Skeletal muscle tissue (tissue), 3 donors: ENCODE measurements at regions not wholly inside any gene's neighbourhood (a gene's known extent, or its start where the extent isn't known, plus 50 kb on each side); places are given as distances from the start of the nearest gene placed in this dataset.

ENCODE experiments used
- H3K27ac ChIP-seq: one replicate; pipeline ENCODE4 v1.7.0; 2013; ENCODE audit warnings: mild to moderate bottlenecking, low read depth, low read length, inconsistent platforms
- H3K27me3 ChIP-seq, 3 donors: one replicate each; pipeline ENCODE4 v1.7.0; 2013; ENCODE audit warnings: low read length in 3 of 3; ENCODE audit not compliant: control insufficient read depth in 3 of 3, insufficient read depth in 3 of 3
- H3K36me3 ChIP-seq, 3 donors: one replicate each; pipeline ENCODE4 v1.7.0; 2013; ENCODE audit warnings: low read length in 3 of 3; ENCODE audit not compliant: control insufficient read depth in 3 of 3, insufficient read depth in 3 of 3
- H3K4me1 ChIP-seq, 3 donors: one replicate each; pipeline ENCODE4 v1.7.0; 2013; ENCODE audit warnings: low read length in 3 of 3, mild to moderate bottlenecking in 3 of 3; ENCODE audit not compliant: control insufficient read depth in 3 of 3, insufficient read depth in 3 of 3
- H3K4me3 ChIP-seq, 3 donors: one replicate each; pipeline ENCODE4 v1.7.0; 2013; ENCODE audit warnings: low read length in 3 of 3
- H3K9ac ChIP-seq, 3 donors: one replicate each; pipeline ENCODE4 v1.7.0; 2013; ENCODE audit warnings: low read length in 3 of 3, mild to moderate bottlenecking in 3 of 3, moderate library complexity in 2 of 3, low read depth in 1 of 3
- H3K9me3 ChIP-seq, 3 donors: one replicate each; pipeline ENCODE4 v1.7.0; 2013; ENCODE audit warnings: low read length in 3 of 3; ENCODE audit not compliant: control insufficient read depth in 3 of 3
- donor health status: Osteomylitis.

DNA sequence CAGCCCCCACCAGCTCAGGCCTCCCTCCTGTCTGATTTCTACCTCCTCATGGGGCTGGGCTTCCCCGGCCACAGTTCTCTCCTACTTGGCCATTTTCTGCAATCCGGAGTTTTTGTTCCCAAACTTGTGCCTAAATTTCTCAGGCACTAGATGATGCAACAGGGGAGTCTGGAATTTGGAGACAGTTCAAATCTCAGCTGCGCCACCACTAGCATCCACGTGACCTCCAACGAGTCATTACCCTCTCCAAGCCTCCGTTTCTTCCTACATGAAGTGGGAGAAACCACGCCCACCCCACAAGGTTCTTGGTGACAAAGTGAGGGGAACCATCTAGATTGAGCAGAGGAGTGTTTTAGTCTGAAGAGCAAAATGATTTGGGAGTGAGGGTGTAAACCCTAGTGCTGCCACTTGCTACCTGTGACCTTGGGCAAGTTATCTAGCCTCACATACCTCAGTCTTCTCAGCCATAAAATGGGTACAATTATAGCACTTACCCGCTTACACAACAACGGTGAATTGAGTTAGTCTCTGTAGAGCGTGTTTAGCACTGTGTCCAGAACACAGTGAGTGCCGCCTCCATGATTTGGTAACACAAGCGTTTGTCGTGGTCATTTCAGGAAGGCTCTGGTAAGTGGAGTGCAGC lies 61.4 kb upstream of the ASAP2 start:
- Histone ChIP-seq H3K36me3 (no peaks in the 10 kb centered on the region), H3K9ac (no peak overlapping the region), H3K4me3 (no peak overlapping the region), H3K27me3 (peaks cover 0 to 6% (median 4%) of the 10 kb centered on the region in 3 donors), H3K9me3 (no peaks in the 10 kb centered on the region), H3K27ac (no peak overlapping the region), H3K4me1 (peaks cover 11 to 16% (median 12%) of the 10 kb centered on the region in 3 donors)

DNA sequence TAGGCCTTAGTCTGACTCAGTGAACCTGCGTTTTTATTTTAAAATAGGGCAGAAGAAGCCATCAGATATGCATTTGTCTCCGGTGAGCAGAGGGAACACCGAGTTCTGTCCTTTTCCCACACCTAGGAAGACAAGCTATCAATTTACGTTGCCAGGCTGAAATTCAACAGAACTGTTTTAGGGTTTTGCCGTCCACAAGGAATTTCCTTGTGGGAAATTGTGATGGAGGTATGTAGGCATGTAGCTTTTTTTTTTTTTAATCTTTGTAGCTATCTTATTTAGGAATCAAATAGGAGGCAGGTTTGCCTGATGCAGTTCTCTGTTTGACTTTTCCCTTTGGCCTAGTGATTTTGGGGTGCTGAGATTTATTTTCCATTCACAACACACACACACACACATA lies 62.0 kb upstream of the ASAP2 start:
- Histone ChIP-seq H3K9ac (no peak overlapping the region), H3K36me3 (no peaks in the 10 kb centered on the region), H3K27ac (no peak overlapping the region), H3K4me3 (no peak overlapping the region), H3K27me3 (peaks cover 0 to 6% (median 4%) of the 10 kb centered on the region in 3 donors), H3K4me1 (peaks cover 11 to 19% (median 12%) of the 10 kb centered on the region in 3 donors), H3K9me3 (no peaks in the 10 kb centered on the region)

DNA sequence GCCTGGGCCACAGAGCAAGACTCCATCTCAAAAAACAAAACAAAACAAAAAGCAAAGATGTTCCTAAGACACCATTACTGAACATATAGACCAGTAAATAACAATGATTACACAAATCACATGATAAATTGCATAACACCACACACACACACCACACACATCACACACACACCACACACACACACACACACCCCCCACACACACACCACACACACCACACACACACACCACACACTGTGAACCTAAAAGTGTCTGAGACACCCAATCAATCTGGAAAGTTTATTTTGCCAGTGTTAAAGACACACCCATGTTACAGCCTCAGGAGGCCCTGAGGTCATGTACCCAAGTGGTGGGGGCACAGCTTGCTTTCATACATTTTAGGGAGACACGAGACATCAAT lies 62.6 kb upstream of the ASAP2 start:
- Histone ChIP-seq H3K4me3 (no peak overlapping the region), H3K27me3 (peaks cover 0 to 6% (median 4%) of the 10 kb centered on the region in 3 donors), H3K4me1 (peaks cover 11 to 20% (median 11%) of the 10 kb centered on the region in 3 donors), H3K9me3 (no peaks in the 10 kb centered on the region), H3K9ac (no peak overlapping the region), H3K27ac (no peak overlapping the region), H3K36me3 (no peaks in the 10 kb centered on the region)

DNA sequence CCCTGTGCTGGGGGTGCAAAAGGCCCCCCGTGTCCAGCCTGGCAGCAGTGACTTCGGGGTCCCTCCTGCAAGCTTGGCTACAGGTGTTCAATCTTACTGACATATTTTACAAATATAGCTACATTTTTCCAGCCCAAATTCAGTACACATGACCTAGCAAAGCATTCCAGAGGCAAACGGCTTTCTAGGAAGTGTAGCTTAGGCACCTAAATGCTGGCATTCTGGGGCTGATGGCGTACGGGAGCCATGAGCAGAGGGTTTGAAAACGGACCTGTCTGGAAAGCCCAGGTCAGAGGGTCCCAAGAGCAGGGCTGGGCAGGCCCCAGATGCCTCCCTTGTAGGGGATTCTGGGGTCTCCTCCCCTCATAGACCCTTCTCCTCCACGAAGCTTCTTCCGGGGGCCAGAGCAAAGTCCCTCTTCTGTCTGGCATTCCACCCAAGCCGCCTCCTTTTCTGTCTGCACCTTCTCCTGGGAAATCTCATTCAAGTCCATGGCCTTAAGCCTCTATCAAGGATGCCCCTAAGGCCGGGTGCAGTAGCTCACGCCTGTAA lies 63.3 kb upstream of the ASAP2 start:
- peaks cover 0 to 6% (median 4%) of the 10 kb centered on the region in 3 donors for H3K27me3 ChIP-seq
- no peak overlapping the region for H3K27ac ChIP-seq
- H3K4me3 ChIP-seq, result peak overlapping the region; percentile 42 to 60 (median 50)
- peak overlapping the region in 2 of 3 donors; percentile 51 to 58 for H3K9ac ChIP-seq
- H3K9me3 ChIP-seq, result no peaks in the 10 kb centered on the region
- H3K36me3 ChIP-seq, result no peaks in the 10 kb centered on the region
- peaks cover 7 to 18% (median 11%) of the 10 kb centered on the region in 3 donors for H3K4me1 ChIP-seq

DNA sequence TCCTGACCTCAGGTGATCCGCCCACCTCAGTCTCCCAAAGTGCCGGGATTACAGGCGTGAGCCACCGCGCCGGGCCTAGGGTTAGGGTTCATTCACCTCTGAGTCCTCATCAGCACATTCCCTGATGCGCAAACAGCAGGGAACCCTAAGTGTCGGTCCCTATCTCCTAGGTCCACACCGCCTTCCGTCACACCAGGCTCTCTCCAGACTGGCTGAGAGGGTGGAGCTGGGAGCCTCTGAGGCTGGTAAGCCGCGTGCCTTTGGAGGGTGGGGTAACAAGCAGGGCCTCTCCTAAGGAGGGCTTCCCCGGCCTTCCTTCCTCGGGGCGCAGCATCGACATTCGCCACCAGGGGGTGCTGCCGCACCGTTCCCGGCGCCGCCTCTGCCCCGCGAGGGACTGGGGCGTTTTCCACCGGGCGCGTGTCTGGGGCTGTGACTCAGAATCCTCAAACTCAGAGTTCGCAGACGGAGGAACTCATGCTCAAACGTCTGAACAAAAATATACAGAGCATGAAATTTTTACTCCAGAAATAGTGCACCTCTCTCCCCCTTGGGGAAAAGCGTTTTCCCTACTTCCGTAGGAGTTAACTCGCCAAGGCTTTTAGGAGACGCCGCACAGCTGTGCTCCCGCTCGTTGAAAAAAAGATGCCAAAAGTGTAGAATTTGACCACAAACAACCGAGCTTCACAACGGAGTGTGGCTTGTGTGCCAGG lies 63.9 kb upstream of the ASAP2 start:
- Histone ChIP-seq H3K4me1 (peaks cover 7 to 18% (median 11%) of the 10 kb centered on the region in 3 donors), H3K27me3 (peaks cover 0 to 6% (median 4%) of the 10 kb centered on the region in 3 donors), H3K9me3 (no peaks in the 10 kb centered on the region), H3K9ac (peak overlapping the region in 2 of 3 donors; percentile 51 to 58), H3K36me3 (no peaks in the 10 kb centered on the region), H3K27ac (no peak overlapping the region), H3K4me3 (peak overlapping the region; percentile 42 to 60 (median 50))

DNA sequence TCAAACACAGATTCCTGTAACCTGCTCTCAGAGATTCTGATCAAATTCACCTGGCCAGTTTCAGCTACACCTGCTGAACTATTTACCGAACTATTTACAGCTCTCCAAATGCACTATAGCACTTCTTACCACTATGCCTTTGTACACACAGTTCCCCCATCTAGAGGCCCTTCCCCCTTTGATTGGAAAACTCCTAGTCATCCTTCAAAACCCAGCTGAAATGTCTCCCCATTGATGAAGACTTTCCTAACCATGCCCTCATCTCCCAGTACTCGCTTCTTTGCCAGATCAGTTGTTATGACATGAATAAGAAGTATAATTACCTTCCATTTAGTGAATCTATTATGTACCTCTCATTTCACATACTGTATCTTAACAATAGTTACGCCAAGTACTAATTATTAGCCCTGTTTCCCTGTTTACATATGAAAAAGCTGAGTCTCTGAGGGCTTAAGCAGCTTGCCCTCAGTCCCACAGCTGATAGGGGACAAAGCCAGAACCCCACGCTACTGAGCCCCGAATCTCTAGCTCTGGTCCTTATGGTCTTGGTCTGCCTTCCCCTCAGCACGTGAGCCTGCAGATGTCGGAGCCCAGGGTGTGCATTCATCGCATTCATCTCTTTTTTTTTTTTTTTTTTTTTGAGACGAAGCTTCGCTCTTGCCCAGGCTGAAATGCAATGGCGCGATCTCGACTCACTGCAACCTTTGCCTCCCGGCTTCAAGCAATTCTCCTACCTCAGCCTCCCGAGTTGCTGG lies 64.7 kb upstream of the ASAP2 start:
- Histone ChIP-seq H3K27ac (no peak overlapping the region), H3K9ac (no peak overlapping the region), H3K9me3 (no peaks in the 10 kb centered on the region), H3K36me3 (no peaks in the 10 kb centered on the region), H3K27me3 (peaks cover 0 to 6% (median 4%) of the 10 kb centered on the region in 3 donors), H3K4me1 (peaks cover 7 to 18% (median 11%) of the 10 kb centered on the region in 3 donors), H3K4me3 (no peak overlapping the region)

DNA sequence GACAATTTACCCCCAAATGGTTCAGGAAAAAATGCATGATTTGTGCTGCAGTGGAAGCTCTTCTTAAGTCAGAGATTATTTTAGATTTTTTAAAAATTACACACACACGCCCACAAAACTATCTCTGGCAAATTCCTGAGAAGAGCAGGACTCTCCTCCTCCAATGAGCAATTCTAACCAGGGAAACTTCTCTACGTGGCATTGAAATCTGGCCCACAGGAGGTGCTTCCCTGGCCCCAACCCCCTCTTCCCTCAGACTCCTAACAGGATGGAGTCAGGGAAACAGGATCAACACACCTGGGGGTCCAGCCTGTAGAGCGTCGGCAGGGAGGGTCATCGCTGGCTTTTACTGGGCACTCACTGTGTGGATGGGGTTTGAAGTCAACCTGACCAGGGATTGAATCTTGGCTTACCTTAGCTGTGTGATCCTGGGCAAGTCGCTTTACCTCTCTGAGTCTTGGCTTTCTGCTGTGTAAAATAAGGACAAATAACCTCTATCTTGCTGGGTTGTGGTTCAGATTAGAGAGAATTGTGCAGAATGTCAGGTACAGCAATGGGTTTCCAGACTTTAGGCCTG lies 65.4 kb upstream of the ASAP2 start:
- Histone ChIP-seq H3K9ac (no peak overlapping the region), H3K4me1 (peaks cover 7 to 18% (median 11%) of the 10 kb centered on the region in 3 donors), H3K9me3 (no peaks in the 10 kb centered on the region), H3K4me3 (no peak overlapping the region), H3K27ac (no peak overlapping the region), H3K36me3 (no peaks in the 10 kb centered on the region), H3K27me3 (peaks cover 0 to 6% (median 4%) of the 10 kb centered on the region in 3 donors)

DNA sequence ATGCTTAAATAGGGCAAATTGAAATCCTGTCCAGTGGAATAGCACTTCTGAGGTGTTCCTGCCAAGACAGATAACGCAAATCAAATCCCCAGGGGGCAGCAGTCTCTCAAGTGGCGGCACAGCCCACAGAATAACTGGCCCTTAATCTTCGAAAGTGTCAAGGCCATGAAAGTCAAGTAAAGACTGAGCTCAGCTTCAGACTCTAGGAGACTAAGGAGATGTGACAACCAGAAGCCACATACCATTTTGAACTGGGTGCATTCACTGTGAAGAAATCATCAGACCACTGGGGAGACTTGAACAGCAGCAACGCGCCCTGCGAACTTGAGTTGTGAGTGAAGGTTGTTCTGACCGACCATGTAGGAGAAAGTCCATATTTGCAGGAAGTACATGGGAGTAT lies 66.0 kb upstream of the ASAP2 start:
- H3K4me3 ChIP-seq, result no peak overlapping the region
- no peaks in the 10 kb centered on the region for H3K9me3 ChIP-seq

DNA sequence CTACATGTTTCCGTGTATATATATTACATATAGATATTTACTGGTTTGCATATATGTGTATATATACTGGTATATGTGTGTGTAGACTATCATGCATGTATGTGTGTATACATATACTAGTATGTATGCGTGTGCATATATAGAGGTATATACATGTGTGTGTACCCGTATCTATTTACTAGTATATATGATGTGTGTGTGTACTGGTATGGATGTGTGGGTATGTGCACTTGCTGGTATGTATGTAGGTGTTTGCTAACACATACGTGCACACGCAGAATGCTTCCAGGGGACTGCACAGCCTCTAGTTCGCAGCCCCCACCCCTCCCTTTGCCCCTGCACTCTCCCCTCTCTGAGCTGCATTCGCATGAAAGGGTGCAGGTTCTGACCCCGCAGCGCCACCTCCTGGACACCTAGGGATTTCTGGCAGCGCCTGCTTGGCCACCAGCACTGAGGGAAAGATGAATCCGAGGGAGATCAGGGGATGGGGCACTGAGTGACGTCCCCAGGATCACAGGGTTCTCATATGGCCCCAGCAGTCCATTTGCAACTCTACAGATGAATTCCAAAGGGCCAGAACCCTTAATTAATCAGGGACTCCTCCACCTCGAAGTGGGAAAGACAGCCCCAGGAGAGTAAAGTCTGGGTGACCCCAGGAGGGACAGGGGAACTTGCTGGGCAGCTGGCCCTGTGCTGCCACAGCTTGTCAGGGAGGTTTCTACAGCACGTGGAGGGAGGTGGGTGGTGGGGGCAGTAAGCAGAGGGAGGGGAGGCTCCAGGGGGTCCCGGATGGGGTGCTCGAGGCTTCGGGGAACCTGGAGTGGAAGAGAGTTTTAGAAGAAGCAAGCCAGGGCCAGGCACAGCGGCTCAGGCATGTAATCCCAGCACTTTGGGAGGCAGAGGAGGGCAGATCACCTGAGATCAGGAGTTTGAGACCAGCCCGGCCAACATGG lies 66.8 kb upstream of the ASAP2 start:
- peaks cover 0 to 6% (median 4%) of the 10 kb centered on the region in 3 donors for H3K27me3 ChIP-seq
- no peaks in the 10 kb centered on the region for H3K36me3 ChIP-seq
- no peak overlapping the region for H3K9ac ChIP-seq
- H3K27ac ChIP-seq, result no peak overlapping the region
- no peaks in the 10 kb centered on the region for H3K9me3 ChIP-seq
- H3K4me1 ChIP-seq, result peaks cover 7 to 13% (median 11%) of the 10 kb centered on the region in 3 donors
- no peak overlapping the region for H3K4me3 ChIP-seq

More for the DNA sequence above, 66.0 kb upstream of the ASAP2 start:
- Histone ChIP-seq H3K27ac (no peak overlapping the region), H3K36me3 (no peaks in the 10 kb centered on the region), H3K27me3 (peaks cover 0 to 6% (median 4%) of the 10 kb centered on the region in 3 donors), H3K4me1 (peaks cover 7 to 18% (median 11%) of the 10 kb centered on the region in 3 donors), H3K9ac (no peak overlapping the region)
